ENCODE measurements at regions not wholly inside any gene's neighbourhood (a gene's known extent, or its start where the extent isn't known, plus 50 kb on each side); places are given as distances from the start of the nearest gene placed in this dataset.

GRCh38 chr1:223035724-223036478, 107.1 kb downstream of the TLR5 start (continued):
- TF ChIP-seq SREBF2 (CRISPR knock-in tag; IDR thresholded peaks at IDR 0.05): no peak
- TF ChIP-seq C11orf30 (IDR thresholded peaks at IDR 0.05; ENCODE audit: low read depth): peak; percentile 95
- no peak for TF ChIP-seq TAF15 (IDR thresholded peaks at IDR 0.05; ENCODE audit: low read depth, low read length)
- TF ChIP-seq, protein P1, sequence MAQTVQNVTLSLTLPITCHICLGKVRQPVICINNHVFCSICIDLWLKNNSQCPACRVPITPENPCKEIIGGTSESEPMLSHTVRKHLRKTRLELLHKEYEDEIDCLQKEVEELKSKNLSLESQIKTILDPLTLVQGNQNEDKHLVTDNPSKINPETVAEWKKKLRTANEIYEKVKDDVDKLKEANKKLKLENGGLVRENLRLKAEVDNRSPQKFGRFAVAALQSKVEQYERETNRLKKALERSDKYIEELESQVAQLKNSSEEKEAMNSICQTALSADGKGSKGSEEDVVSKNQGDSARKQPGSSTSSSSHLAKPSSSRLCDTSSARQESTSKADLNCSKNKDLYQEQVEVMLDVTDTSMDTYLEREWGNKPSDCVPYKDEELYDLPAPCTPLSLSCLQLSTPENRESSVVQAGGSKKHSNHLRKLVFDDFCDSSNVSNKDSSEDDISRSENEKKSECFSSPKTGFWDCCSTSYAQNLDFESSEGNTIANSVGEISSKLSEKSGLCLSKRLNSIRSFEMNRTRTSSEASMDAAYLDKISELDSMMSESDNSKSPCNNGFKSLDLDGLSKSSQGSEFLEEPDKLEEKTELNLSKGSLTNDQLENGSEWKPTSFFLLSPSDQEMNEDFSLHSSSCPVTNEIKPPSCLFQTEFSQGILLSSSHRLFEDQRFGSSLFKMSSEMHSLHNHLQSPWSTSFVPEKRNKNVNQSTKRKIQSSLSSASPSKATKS (CRISPR knock-in tag; IDR thresholded peaks at IDR 0.05): no peak

DNA sequence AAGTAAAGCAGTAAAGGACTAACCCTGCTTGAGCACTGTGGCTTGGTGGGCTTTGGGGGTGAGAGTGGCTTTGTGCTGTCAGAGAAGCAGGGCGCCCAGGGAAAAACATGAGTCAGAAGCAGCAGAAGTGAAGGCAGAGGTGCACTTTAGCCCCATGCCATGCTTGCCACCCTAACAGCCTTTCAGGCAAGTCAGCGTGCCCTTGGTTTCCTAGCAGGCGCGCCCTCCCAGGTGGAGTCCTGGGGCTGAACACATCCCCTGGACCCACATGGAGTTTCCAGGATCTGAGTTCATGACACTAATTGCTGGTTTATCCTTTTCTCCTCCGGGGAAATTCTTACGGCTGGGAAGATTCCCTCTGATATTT, 106.6 kb downstream of the TLR5 start:
- BruUV-seq (replicated peaks): no TSS peak
- intact Hi-C loops (cut with micrococcal nuclease): no loop called here
- Histone ChIP-seq H4K20me1 (replicated peaks; ENCODE audit: control insufficient read depth, insufficient read depth, low read length) (0 out of 2 replicates have a peak, but pooled peaks cover 7% of the 10 kb centered on the region), H3K9me1 (ENCODE audit: control insufficient read depth, insufficient read depth, low read length) (no peaks in the 10 kb centered on the region), H2AFZ (ENCODE audit: low read depth, low read length) (no peak overlapping the region), H3K4me2 (ENCODE audit: insufficient read depth, low read length) (no peak overlapping the region; the same call in 1 of the 2 replicates), H3K4me3 (no peak overlapping the region), H3K79me2 (ENCODE audit: control insufficient read depth, insufficient read depth, low read length) (no peaks in the 10 kb centered on the region), H3K4me1 (replicated peaks in 1 of 2; ENCODE audit: control insufficient read depth in 2 of 2, insufficient read depth in 2 of 2, low read length in 2 of 2) (peaks cover 4 to 12% of the 10 kb centered on the region in 2 experiments; a peak in 3 of 5 replicates), H3K9me3 (replicated peaks; ENCODE audit: control insufficient read depth, insufficient read depth, low read depth, low read length) (no peaks in the 10 kb centered on the region), H3K27ac (ENCODE audit: extremely low read depth, low read depth, low read length) (no peak overlapping the region), H3K9ac (ENCODE audit: insufficient read depth in 1 of 2, low read depth in 2 of 2, low read length in 2 of 2) (no peak overlapping the region), H3K36me3 (ENCODE audit: control insufficient read depth, insufficient read depth, low read length) (no peaks in the 10 kb centered on the region), H3K27me3 (ENCODE audit: control insufficient read depth in 2 of 2, insufficient read depth in 2 of 2, low read length in 2 of 2) (peaks cover 28 to 67% of the 10 kb centered on the region in 2 experiments)
- FAIRE-seq (no peak), DNase-seq (ENCODE audit: extremely low read depth in 1 of 4, low spot score in 3 of 4) (no peak), ATAC-seq (no peak)
- 19% methylated on average over 6 of the region's 6 CpGs for WGBS (ENCODE audit: insufficient coverage, low coverage, missing lambda C conversion rate)
- ChIA-PET CTCF (ENCODE audit: low intra/inter-chr PET ratio) (no interaction called here), POLR2A (no interaction called here)
- in situ Hi-C loops (cut with MboI): no loop called here
- TF ChIP-seq JUN (IDR thresholded peaks at IDR 0.05; ENCODE audit: borderline replicate concordance, low read depth, low read length) (no peak), JUN (CRISPR knock-in tag; IDR thresholded peaks at IDR 0.05; ENCODE audit: borderline replicate concordance) (no peak), FOSL1 (tag; conservative IDR thresholded peaks at IDR 0.05) (peak; percentile 85)
